Tibial artery (tissue), 4 donors: ENCODE measurements at regions not wholly inside any gene's neighbourhood (a gene's known extent, or its start where the extent isn't known, plus 50 kb on each side); places are given as distances from the start of the nearest gene placed in this dataset.

Source experiments
- DNase-seq, 2 donors: peaks; one replicate each; pipeline ENCODE4 v3.0.0-alpha.2; 2019
- H3K27ac ChIP-seq, 2 donors: fragments of 200-600 bp; sonication (generic) in 1 of 2; 1 replicate in 1 of 2; 2 replicates in 1 of 2; pipeline ENCODE4 v1.5.1; 2018 to 2019; ENCODE audit warnings: mild to moderate bottlenecking in 1 of 2
- H3K27me3 ChIP-seq, 2 donors: fragments of 200-600 bp; sonication (generic) in 1 of 2; one replicate each; pipeline versions ENCODE4 v1.5.1 to v1.6.0; 2016 to 2019
- H3K36me3 ChIP-seq, 3 donors: fragments of 200-600 bp; sonication (generic) in 2 of 3; one replicate each; pipeline ENCODE4 v1.5.1; 2016 to 2019; ENCODE audit warnings: mild to moderate bottlenecking in 2 of 3
- H3K4me1 ChIP-seq, 4 donors: fragments of 200-600 bp; sonication (generic) in 2 of 4; 1 replicate in 3 of 4; 2 replicates in 1 of 4; pipeline ENCODE4 v1.5.1; 2016 to 2019
- H3K4me3 ChIP-seq, 2 donors: fragments of 200-600 bp; sonication (generic) in 1 of 2; 1 replicate in 1 of 2; 2 replicates in 1 of 2; pipeline ENCODE4 v1.5.1; 2018 to 2019; ENCODE audit warnings: mild to moderate bottlenecking in 2 of 2
- H3K9me3 ChIP-seq, 3 donors: fragments of 200-600 bp; sonication (generic) in 1 of 3; one replicate each; pipeline ENCODE4 v1.5.1; 2016 to 2019
- intact Hi-C: fragments of 100-400 bp; cut with DNase I; formaldehyde crosslinking; loops from one replicate; pipeline ENCODE4 v1.15.0; 2023; ENCODE audit warnings: low total_unique reads
- TF ChIP-seq, protein P1 (sequence below), 2 experiments: fragments of 200-600 bp in 1 of 2; fragments of 450-650 bp in 1 of 2; IDR thresholded peaks; one replicate each; pipeline ENCODE4 v1.5.1; 2017 to 2019; ENCODE audit warnings: antibody characterized with exemption in 2 of 2, mild to moderate bottlenecking in 1 of 2, moderate library complexity in 1 of 2

DNA sequence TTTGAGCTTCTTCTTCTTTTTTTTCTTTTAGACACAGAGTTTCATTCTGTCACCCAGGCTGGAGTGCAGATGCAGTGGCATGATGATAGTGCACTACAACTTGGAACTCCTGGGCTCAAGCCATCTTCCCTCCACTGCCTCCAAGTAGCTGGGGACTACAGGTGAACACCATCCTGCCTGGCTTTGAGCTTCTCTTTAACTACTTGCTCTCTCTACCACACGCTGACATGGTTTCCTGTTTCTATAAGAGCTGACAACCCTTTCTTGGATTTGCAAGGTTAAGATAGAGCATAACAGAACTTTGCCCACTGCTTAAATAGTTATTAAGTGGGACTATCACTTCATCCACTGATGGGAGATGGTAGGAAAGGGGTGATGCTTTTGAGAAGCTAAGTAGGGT, 82.4 kb upstream of the SLC38A2 start:
- H3K27me3 ChIP-seq: no peaks in the 10 kb centered on the region
- no peaks in the 10 kb centered on the region for H3K9me3 ChIP-seq
- H3K36me3 ChIP-seq: no peaks in the 10 kb centered on the region
- intact Hi-C loops: no loop called here
- no peak overlapping the region for H3K4me3 ChIP-seq
- no peak for DNase-seq
- TF ChIP-seq, protein P1, sequence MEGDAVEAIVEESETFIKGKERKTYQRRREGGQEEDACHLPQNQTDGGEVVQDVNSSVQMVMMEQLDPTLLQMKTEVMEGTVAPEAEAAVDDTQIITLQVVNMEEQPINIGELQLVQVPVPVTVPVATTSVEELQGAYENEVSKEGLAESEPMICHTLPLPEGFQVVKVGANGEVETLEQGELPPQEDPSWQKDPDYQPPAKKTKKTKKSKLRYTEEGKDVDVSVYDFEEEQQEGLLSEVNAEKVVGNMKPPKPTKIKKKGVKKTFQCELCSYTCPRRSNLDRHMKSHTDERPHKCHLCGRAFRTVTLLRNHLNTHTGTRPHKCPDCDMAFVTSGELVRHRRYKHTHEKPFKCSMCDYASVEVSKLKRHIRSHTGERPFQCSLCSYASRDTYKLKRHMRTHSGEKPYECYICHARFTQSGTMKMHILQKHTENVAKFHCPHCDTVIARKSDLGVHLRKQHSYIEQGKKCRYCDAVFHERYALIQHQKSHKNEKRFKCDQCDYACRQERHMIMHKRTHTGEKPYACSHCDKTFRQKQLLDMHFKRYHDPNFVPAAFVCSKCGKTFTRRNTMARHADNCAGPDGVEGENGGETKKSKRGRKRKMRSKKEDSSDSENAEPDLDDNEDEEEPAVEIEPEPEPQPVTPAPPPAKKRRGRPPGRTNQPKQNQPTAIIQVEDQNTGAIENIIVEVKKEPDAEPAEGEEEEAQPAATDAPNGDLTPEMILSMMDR (IDR thresholded peaks at IDR 0.05): no peak
- peaks cover 0 to 38% (median 28%) of the 10 kb centered on the region in 4 donors for H3K4me1 ChIP-seq
- H3K27ac ChIP-seq: no peak overlapping the region

DNA sequence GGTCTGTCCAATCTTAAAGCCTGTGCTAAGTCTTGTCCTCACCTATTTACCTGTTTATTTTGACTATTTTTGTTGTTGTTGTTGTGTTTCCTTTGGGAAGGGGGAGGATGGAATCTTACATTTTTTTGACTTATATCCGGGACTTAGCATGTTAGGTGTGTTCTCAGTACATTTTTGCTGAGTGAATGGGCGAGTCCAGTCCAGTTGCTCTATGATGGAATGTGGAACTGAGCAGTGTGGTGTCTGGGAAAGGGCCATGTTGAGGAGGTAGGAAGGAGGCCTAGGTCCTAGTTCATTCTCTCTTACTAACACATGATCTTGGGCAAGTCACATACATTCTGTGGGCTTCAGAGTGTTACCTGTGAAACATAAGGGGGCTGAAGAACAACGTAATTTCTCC, 80.9 kb upstream of the SLC38A2 start:
- Histone ChIP-seq H3K36me3 (no peaks in the 10 kb centered on the region), H3K4me3 (no peak overlapping the region), H3K27ac (no peak overlapping the region), H3K9me3 (no peaks in the 10 kb centered on the region), H3K4me1 (peaks cover 0 to 33% (median 17%) of the 10 kb centered on the region in 4 donors), H3K27me3 (no peaks in the 10 kb centered on the region)
- DNase-seq: no peak
- TF ChIP-seq, protein P1 (IDR thresholded peaks at IDR 0.05): no peak
- intact Hi-C loops: no loop called here

DNA sequence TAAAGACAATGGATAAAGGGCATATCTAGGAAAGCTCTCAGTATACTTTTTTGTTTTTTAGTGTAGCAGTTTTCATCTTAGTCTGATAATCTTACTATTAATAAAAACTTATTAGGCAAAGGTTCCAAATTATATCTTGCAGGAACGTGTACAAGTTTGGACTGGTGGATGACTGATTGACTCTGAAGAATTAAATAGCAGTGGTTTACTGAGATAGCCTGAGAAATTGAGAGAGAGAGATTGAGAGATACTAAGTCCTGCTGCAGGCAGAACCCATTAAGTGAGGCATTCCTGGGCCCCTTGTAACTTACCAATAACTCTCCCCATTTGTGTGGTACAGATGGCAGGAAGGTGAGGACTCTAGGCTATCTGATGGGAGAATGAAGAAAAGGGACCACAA, 80.2 kb upstream of the SLC38A2 start:
- no peak overlapping the region for H3K27ac ChIP-seq
- peaks cover 0 to 33% (median 16%) of the 10 kb centered on the region in 4 donors for H3K4me1 ChIP-seq
- no peaks in the 10 kb centered on the region for H3K27me3 ChIP-seq
- no peak for DNase-seq
- TF ChIP-seq, protein P1 (IDR thresholded peaks at IDR 0.05): no peak
- H3K9me3 ChIP-seq: no peaks in the 10 kb centered on the region
- H3K4me3 ChIP-seq: no peak overlapping the region
- intact Hi-C loops: no loop called here
- H3K36me3 ChIP-seq: no peaks in the 10 kb centered on the region

DNA sequence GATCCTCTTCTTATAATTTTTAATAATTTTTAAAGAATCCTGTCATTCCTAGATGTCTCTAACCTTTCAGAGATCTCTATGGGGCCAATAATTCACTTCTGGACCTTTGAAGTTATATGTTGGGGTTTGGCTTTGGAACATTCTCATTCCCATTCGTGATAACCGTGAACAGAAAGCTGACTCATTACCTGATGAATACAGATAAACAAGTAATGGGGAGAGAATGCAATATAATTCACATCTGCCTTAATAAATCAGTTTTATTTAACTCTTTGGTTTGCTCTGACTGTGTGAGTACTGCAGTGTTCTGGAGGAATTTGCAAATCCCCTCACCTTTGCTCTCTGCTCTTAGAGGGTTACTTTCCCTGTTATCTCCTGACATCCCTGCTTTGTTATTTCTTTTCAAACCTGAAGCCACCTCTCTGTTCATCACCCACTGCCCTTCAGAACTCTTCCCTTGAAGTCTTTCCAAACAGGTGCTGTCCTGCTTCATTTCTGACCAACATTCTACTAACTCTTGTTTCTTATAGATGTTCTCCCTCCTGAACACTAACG, 79.6 kb upstream of the SLC38A2 start:
- Histone ChIP-seq H3K4me3 (no peak overlapping the region), H3K9me3 (no peaks in the 10 kb centered on the region), H3K27ac (no peak overlapping the region), H3K4me1 (peaks cover 0 to 33% (median 16%) of the 10 kb centered on the region in 4 donors), H3K36me3 (no peaks in the 10 kb centered on the region), H3K27me3 (no peaks in the 10 kb centered on the region)
- intact Hi-C loops: no loop called here
- TF ChIP-seq, protein P1 (IDR thresholded peaks at IDR 0.05): no peak
- DNase-seq: no peak

DNA sequence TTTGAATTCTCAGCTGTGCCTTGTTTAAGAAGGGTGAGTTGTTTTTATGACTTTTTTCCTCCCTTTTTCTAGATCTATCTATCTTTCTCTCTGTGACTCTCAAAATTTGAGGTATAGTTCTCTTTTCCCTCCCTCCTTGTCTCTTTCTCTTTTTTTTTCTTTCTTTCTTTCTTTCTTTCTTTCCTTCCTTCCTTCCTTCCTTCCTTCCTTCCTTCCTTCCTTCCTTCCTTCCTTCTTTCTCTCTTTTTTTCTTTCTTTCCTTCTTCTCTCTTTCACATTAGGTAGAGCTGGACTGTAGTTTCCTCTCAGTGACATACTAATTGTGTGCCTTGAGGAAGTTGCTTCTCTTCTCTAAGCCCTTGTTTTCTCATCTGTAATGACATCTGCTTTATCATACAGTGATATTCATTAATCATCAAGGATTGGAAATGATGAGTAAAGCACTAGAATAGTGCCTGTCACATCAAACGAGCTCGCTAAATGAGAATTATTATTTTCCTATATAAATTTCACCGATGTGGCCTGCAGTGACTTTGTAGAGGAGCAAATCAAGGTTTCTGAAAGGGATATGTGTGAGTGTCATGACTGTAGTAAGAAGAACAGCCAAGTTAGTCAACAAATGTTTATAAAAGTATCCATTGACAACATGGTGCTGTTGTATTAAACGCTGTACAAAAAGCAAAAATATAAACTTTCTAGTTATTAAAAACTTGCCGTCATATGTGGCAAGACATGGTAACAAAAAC, 78.9 kb upstream of the SLC38A2 start:
- intact Hi-C loops: no loop called here
- peaks cover 0 to 30% (median 15%) of the 10 kb centered on the region in 4 donors for H3K4me1 ChIP-seq
- H3K27ac ChIP-seq: peak overlapping the region; percentile 56 to 70

More for the DNA sequence above, 78.9 kb upstream of the SLC38A2 start:
- no peaks in the 10 kb centered on the region for H3K9me3 ChIP-seq
- H3K36me3 ChIP-seq: no peaks in the 10 kb centered on the region
- TF ChIP-seq, protein P1 (IDR thresholded peaks at IDR 0.05): no peak
- no peaks in the 10 kb centered on the region for H3K27me3 ChIP-seq
- no peak for DNase-seq
- H3K4me3 ChIP-seq: no peak overlapping the region
